ENCODE measurements at regions not wholly inside any gene's neighbourhood (a gene's known extent, or its start where the extent isn't known, plus 50 kb on each side); places are given as distances from the start of the nearest gene placed in this dataset.

DNA sequence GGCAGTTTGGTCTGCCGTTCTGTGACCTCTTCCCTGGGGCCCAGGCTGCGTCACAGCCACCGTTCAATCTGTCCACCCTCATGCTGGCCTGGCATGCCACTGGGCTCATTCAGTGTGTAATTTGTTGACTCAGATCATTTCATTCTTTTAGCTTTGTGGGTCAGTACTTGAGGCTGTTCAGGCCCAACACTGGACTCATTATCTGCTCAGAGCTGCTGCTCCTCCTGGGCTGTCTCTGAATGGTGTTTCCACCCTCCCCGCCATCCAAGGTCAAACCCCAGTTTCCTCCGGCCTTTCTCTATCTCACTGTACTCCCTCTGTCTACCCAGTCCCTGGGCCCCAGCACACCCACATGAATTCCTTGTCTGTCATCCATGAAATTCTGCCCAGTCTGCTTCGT lies 152.4 kb upstream of the NCK2 start (continued):
- no peak for TF ChIP-seq TEAD4 (IDR thresholded peaks at IDR 0.05; ENCODE audit: low read depth, low read length)
- no peak for TF ChIP-seq CHD2 (IDR thresholded peaks at IDR 0.05; ENCODE audit: low read length)
- TF ChIP-seq TAF7 (optimal IDR thresholded peaks at IDR 0.05; ENCODE audit: borderline replicate concordance, low read depth, low read length): no peak
